ENCODE measurements at regions not wholly inside any gene's neighbourhood (a gene's known extent, or its start where the extent isn't known, plus 50 kb on each side); places are given as distances from the start of the nearest gene placed in this dataset.

DNA sequence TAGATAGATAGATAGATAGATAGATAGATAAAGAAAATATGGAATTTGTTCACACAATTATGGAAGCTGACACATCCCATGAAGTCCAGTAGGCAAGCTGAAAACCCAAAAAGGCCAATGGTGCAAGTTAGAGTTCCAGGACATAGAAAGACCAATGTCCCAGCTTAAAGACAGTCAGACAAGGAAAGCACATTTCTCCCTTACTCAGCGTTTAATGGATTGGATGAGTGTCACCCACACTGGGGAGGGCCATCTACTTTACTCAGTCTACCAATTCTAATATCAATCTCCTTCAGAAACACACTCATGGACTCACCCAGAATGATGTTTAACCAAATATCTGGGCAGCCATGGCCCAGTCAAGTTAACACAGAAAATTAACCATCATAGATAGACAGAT is 327.7 kb upstream of the CDH11 start:
- TF ChIP-seq, protein P1, sequence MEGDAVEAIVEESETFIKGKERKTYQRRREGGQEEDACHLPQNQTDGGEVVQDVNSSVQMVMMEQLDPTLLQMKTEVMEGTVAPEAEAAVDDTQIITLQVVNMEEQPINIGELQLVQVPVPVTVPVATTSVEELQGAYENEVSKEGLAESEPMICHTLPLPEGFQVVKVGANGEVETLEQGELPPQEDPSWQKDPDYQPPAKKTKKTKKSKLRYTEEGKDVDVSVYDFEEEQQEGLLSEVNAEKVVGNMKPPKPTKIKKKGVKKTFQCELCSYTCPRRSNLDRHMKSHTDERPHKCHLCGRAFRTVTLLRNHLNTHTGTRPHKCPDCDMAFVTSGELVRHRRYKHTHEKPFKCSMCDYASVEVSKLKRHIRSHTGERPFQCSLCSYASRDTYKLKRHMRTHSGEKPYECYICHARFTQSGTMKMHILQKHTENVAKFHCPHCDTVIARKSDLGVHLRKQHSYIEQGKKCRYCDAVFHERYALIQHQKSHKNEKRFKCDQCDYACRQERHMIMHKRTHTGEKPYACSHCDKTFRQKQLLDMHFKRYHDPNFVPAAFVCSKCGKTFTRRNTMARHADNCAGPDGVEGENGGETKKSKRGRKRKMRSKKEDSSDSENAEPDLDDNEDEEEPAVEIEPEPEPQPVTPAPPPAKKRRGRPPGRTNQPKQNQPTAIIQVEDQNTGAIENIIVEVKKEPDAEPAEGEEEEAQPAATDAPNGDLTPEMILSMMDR (IDR thresholded peaks at IDR 0.05), result no peak
- TF ChIP-seq POLR2A (IDR thresholded peaks at IDR 0.05), result no peak

Measured in uterus (tissue), 2 donors.